ENCODE measurements at regions not wholly inside any gene's neighbourhood (a gene's known extent, or its start where the extent isn't known, plus 50 kb on each side); places are given as distances from the start of the nearest gene placed in this dataset.

DNA sequence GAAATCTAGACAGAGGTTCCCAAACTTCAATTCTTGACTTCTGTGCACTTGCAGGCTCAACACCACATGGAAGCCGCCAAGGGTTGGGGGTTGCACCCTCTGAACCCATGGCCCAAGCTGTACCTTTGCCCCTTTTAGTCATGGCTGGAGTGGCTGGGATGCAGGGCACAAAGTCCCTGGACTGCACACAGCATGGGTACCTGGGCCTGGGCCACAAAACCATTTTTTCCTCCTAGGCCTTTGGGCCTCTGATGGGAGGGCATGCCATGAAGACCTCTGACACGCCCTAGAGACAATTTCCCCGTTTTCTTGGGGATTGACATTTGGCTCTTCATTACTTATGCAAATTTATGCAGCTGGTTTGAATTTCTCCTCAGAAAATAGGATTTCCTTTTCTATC is 342.0 kb downstream of the TPBG start:
- no peak for TF ChIP-seq POLR2A (IDR thresholded peaks at IDR 0.05)
- TF ChIP-seq, protein P1, sequence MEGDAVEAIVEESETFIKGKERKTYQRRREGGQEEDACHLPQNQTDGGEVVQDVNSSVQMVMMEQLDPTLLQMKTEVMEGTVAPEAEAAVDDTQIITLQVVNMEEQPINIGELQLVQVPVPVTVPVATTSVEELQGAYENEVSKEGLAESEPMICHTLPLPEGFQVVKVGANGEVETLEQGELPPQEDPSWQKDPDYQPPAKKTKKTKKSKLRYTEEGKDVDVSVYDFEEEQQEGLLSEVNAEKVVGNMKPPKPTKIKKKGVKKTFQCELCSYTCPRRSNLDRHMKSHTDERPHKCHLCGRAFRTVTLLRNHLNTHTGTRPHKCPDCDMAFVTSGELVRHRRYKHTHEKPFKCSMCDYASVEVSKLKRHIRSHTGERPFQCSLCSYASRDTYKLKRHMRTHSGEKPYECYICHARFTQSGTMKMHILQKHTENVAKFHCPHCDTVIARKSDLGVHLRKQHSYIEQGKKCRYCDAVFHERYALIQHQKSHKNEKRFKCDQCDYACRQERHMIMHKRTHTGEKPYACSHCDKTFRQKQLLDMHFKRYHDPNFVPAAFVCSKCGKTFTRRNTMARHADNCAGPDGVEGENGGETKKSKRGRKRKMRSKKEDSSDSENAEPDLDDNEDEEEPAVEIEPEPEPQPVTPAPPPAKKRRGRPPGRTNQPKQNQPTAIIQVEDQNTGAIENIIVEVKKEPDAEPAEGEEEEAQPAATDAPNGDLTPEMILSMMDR (IDR thresholded peaks at IDR 0.05), result no peak
- H3K27me3 ChIP-seq, result no peaks in the 10 kb centered on the region
- WGBS, 4 donors, result 69 to 73% (median 71%) methylated on average over 3 of the region's 3 CpGs

DNA sequence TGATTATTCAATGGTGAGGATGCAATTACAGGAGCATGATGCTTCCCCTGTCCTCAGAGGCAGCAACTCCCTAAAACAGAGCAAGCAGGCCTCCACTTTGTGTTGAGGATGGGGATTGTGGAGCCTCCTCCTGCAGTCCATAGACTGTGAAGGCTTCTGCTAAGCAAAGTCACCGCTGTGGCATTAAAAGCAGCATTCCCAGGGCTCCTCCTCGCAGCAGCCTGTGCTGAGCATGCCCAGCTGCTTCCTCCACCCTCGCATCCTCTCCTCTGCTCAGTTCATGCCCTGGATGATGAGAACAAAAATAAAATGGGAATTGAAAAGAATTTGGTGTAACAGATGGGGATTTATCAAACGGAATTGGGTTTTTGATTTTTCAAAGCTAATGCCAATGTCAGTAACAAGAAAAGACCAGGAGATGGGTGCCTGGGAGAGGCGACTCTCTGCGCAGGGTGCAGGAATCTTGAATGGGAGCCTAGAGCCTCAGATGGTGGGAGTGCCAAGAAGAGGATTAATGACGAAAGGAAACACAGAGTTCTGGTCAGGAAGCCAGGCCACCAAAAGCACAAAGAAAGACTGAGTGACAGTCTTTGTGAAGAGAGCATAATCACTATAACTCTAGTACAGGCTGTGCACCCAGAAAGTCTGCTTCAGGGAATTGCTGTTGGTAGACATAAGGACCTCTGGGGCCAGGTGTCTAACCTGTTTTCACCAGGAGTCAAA is 347.6 kb downstream of the TPBG start:
- peak in 3 of 4 donors; percentile 33 to 75 (median 47) for ATAC-seq
- WGBS, 4 donors, result 52 to 70% (median 64%) methylated on average over 7 of the region's 7 CpGs
- intact Hi-C loops (cut with DNase I), result loop anchor here in 2 of 10 donors (5.0 to 10.0 kb wide), 2 partner anchors 436 to 439 kb away; no protein-coding TSS in a partner anchor
- H3K27ac ChIP-seq, result peak overlapping the region in 2 of 12 donors; percentile 16 to 24
- peaks cover 0 to 10% (median 1%) of the 10 kb centered on the region in 12 donors for H3K9me3 ChIP-seq
- no peaks in the 10 kb centered on the region for H3K27me3 ChIP-seq
- H3K36me3 ChIP-seq, result no peaks in the 10 kb centered on the region
- peaks cover 0 to 3% (median 0%) of the 10 kb centered on the region in 12 donors for H3K4me1 ChIP-seq
- no peak for DNase-seq
- peak overlapping the region in 1 of 12 donors; percentile 5 for H3K4me3 ChIP-seq
- TF ChIP-seq, protein P1 (IDR thresholded peaks at IDR 0.05), result no peak
- TF ChIP-seq POLR2A (IDR thresholded peaks at IDR 0.05), result no peak

More for the DNA sequence above, 342.0 kb downstream of the TPBG start:
- H3K36me3 ChIP-seq, result no peaks in the 10 kb centered on the region
- H3K4me3 ChIP-seq, result no peak overlapping the region
- no peaks in the 10 kb centered on the region for H3K4me1 ChIP-seq
- H3K9me3 ChIP-seq, result peaks cover 0 to 17% (median 0%) of the 10 kb centered on the region in 12 donors
- intact Hi-C loops (cut with DNase I), result no loop called here
- no peak overlapping the region for H3K27ac ChIP-seq
- no peak for DNase-seq
- no peak for ATAC-seq

DNA sequence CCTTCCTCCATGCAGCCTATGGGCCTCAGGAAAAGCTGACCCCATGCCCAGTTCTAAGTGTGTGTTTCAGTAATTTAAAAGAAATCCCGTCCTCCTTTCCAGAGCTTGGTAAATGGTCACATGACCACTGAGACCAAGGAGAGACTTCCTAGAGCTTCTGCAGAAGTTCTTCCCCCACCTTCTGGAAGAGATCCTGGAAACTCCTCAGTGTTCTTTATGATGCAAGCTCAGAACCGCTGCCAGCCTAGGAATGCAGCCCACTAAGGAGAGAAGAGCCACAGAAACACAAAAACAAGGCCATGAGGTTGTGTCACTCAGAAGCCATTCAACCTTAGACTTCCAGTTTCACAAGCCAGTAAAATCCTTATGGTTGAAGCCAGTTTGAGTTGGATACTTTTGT is 348.4 kb downstream of the TPBG start:
- peak in 2 of 4 donors; percentile 32 to 34 for ATAC-seq
- intact Hi-C loops (cut with DNase I), result loop anchor here in 2 of 10 donors (5.0 to 10.0 kb wide), 2 partner anchors 437 to 440 kb away; no protein-coding TSS in a partner anchor

DNA sequence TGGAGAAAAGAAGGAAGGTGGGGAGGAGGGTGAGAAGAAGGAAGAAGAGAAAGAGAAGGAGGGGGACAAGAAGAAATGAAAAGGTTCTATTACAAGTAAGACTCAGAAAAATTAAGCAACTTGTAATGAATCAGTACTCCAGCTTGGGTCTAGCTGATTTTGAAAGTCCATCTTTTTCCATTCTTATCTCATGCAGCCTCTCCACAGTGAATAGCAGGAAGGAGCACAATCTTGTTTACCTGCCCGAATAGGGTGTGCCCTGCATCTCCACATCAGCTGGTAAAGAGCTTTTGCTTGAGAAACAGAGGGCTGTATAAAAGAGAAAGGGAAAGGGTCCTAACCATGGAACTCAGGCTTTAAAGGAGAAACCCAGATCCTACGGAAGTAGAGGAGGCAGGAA is 348.8 kb downstream of the TPBG start:
- DNase-seq (no peak), ATAC-seq (no peak)
- Histone ChIP-seq H3K36me3 (no peaks in the 10 kb centered on the region), H3K27ac (no peak overlapping the region), H3K27me3 (no peaks in the 10 kb centered on the region), H3K4me1 (peaks cover 0 to 3% (median 0%) of the 10 kb centered on the region in 12 donors), H3K4me3 (no peak overlapping the region), H3K9me3 (peaks cover 0 to 10% (median 0%) of the 10 kb centered on the region in 12 donors)
- WGBS, 4 donors, result 53 to 72% (median 56%) methylated on average over 2 of the region's 2 CpGs
- TF ChIP-seq, protein P1 (IDR thresholded peaks at IDR 0.05), result no peak
- TF ChIP-seq POLR2A (IDR thresholded peaks at IDR 0.05), result no peak
- intact Hi-C loops (cut with DNase I), result loop anchor here in 2 of 10 donors (5.0 to 10.0 kb wide), 2 partner anchors 438 to 440 kb away; no protein-coding TSS in a partner anchor

More for the DNA sequence above, 348.4 kb downstream of the TPBG start:
- Histone ChIP-seq H3K4me3 (peak overlapping the region in 1 of 12 donors; percentile 5), H3K4me1 (peaks cover 0 to 3% (median 0%) of the 10 kb centered on the region in 12 donors), H3K9me3 (peaks cover 0 to 10% (median 1%) of the 10 kb centered on the region in 12 donors), H3K27ac (peak overlapping the region in 2 of 12 donors; percentile 16 to 24), H3K27me3 (no peaks in the 10 kb centered on the region), H3K36me3 (no peaks in the 10 kb centered on the region)
- TF ChIP-seq POLR2A (IDR thresholded peaks at IDR 0.05), result no peak
- TF ChIP-seq, protein P1 (IDR thresholded peaks at IDR 0.05), result no peak
- 30 to 50% (median 38%) methylated on average over 2 of the region's 2 CpGs for WGBS, 4 donors
- no peak for DNase-seq
